HEK293 (cell line): ENCODE measurements at regions not wholly inside any gene's neighbourhood (a gene's known extent, or its start where the extent isn't known, plus 50 kb on each side); places are given as distances from the start of the nearest gene placed in this dataset.
"Not testable (repeated sequence)": the region's sequence is repeated elsewhere in the genome, so short reads cannot be mapped to it uniquely, and the experiment has no call there.

Experiments
- CTCF ChIA-PET: fragments of 350-600 bp; formaldehyde crosslinking; extraction: SDS; loops from one replicate; lab custom pipeline; 2021; ENCODE audit warnings: antibody characterized with exemption; lab: Yijun Ruan, JAX
- POLR2A ChIA-PET: fragments of 300-600 bp; formaldehyde crosslinking; extraction: SDS; loops from one replicate; lab custom pipeline; 2020; ENCODE audit warnings: antibody characterized with exemption, inconsistent platforms; lab: Yijun Ruan, JAX
- H3K27ac ChIP-seq: fragments of 200-500 bp; sonication (Bioruptor generic); 2 replicates; pipeline ENCODE4 v1.5.1; 2014; ENCODE audit warnings: low read depth, low read length, control low read depth, inconsistent platforms; ENCODE audit errors: extremely low read depth
- H3K36me3 ChIP-seq, 2 experiments: fragments of 200-500 bp in 1 of 2; sonication (Bioruptor generic) in 1 of 2; 1 replicate in 1 of 2; 2 replicates in 1 of 2; pipeline ENCODE4 v1.5.1; 2014 to 2017; ENCODE audit warnings: inconsistent platforms in 2 of 2, low read length in 2 of 2; ENCODE audit not compliant: control insufficient read depth in 2 of 2, insufficient read depth in 1 of 2
- H3K4me1 ChIP-seq: fragments of 200-500 bp; sonication (Bioruptor generic); 2 replicates; pipeline ENCODE4 v1.5.1; 2014; ENCODE audit warnings: mild to moderate bottlenecking, low read length, inconsistent platforms; ENCODE audit not compliant: control insufficient read depth, insufficient read depth
- H3K4me3 ChIP-seq: 2 replicates; pipeline ENCODE4 v1.5.1; 2011; ENCODE audit warnings: low read depth, mild to moderate bottlenecking, control low read depth, low read length, moderate library complexity
- H3K9me3 ChIP-seq: fragments of 200-500 bp; sonication (Bioruptor generic); 2 replicates; pipeline ENCODE4 v1.5.1; 2014; ENCODE audit warnings: low read depth, low read length, inconsistent platforms; ENCODE audit not compliant: control insufficient read depth, insufficient read depth
- GLI2 ChIP-seq: fragments of 450-650 bp; formaldehyde crosslinking; IDR thresholded peaks from 2 replicates; pipeline ENCODE4; 2017; ENCODE audit warnings: missing biosample characterization, missing genetic modification characterization, low read depth, borderline replicate concordance
- RBAK ChIP-seq: fragments of 450-650 bp; formaldehyde crosslinking; IDR thresholded peaks from 2 replicates; pipeline ENCODE4 v1.5.1; 2016; ENCODE audit warnings: missing biosample characterization, missing genetic modification characterization
- SALL2 ChIP-seq: fragments of 450-650 bp; formaldehyde crosslinking; IDR thresholded peaks from 2 replicates; pipeline ENCODE4 v1.5.0; 2017; ENCODE audit warnings: missing biosample characterization, mild to moderate bottlenecking, missing genetic modification characterization, borderline replicate concordance
- SP2 ChIP-seq: fragments of 450-650 bp; formaldehyde crosslinking; IDR thresholded peaks from 2 replicates; pipeline ENCODE4 v1.5.1; 2016; ENCODE audit warnings: missing biosample characterization, missing genetic modification characterization
- ZBTB17 ChIP-seq: fragments of 450-650 bp; formaldehyde crosslinking; IDR thresholded peaks from 2 replicates; pipeline ENCODE4 v1.5.1; 2016; ENCODE audit warnings: missing biosample characterization, missing genetic modification characterization
- ZBTB49 ChIP-seq: fragments of 450-650 bp; formaldehyde crosslinking; IDR thresholded peaks from 2 replicates; pipeline ENCODE4 v1.5.1; 2016; ENCODE audit warnings: missing biosample characterization, missing genetic modification characterization, low read depth
- ZFHX2 ChIP-seq: fragments of 450-650 bp; formaldehyde crosslinking; conservative IDR thresholded peaks from 2 replicates; pipeline ENCODE4 v1.5.1; 2016; ENCODE audit warnings: missing biosample characterization, missing genetic modification characterization
- ZFP69B ChIP-seq: fragments of 450-650 bp; formaldehyde crosslinking; IDR thresholded peaks from 2 replicates; pipeline ENCODE4 v1.5.1; 2016; ENCODE audit warnings: missing biosample characterization, missing genetic modification characterization
- ZNF114 ChIP-seq: fragments of 450-650 bp; formaldehyde crosslinking; IDR thresholded peaks from 2 replicates; pipeline ENCODE4 v1.5.0; 2017; ENCODE audit warnings: missing biosample characterization, missing genetic modification characterization
- ZNF140 ChIP-seq: fragments of 450-650 bp; formaldehyde crosslinking; IDR thresholded peaks from 2 replicates; pipeline ENCODE4 v1.5.1; 2016; ENCODE audit warnings: missing biosample characterization, missing genetic modification characterization
- ZNF266 ChIP-seq: fragments of 450-650 bp; formaldehyde crosslinking; IDR thresholded peaks from 2 replicates; pipeline ENCODE4 v1.5.1; 2016; ENCODE audit warnings: missing biosample characterization, missing genetic modification characterization, low read depth
- ZNF292 ChIP-seq: fragments of 450-650 bp; formaldehyde crosslinking; IDR thresholded peaks from 2 replicates; pipeline ENCODE4 v1.5.1; 2016; ENCODE audit warnings: low read depth, missing biosample characterization, missing genetic modification characterization, borderline replicate concordance
- ZNF416 ChIP-seq: fragments of 450-650 bp; formaldehyde crosslinking; IDR thresholded peaks from 2 replicates; pipeline ENCODE4 v1.5.1; 2016; ENCODE audit warnings: missing biosample characterization, missing genetic modification characterization
- ZNF544 ChIP-seq: fragments of 450-650 bp; formaldehyde crosslinking; IDR thresholded peaks from 2 replicates; pipeline ENCODE4 v1.5.0; 2017; ENCODE audit warnings: missing biosample characterization, missing genetic modification characterization
- ZNF555 ChIP-seq: fragments of 450-650 bp; formaldehyde crosslinking; conservative IDR thresholded peaks from 2 replicates; pipeline ENCODE4 v1.5.1; 2017; ENCODE audit warnings: missing biosample characterization, mild to moderate bottlenecking, missing genetic modification characterization, inconsistent platforms
- ZNF585B ChIP-seq: fragments of 450-650 bp; formaldehyde crosslinking; IDR thresholded peaks from 2 replicates; pipeline ENCODE4 v1.5.1; 2016; ENCODE audit warnings: missing biosample characterization, missing genetic modification characterization
- ZNF701 ChIP-seq: fragments of 450-650 bp; formaldehyde crosslinking; IDR thresholded peaks from 2 replicates; pipeline ENCODE4 v1.5.1; 2016; ENCODE audit warnings: missing biosample characterization, missing genetic modification characterization
- ZNF777 ChIP-seq: fragments of 450-650 bp; formaldehyde crosslinking; IDR thresholded peaks from 2 replicates; pipeline ENCODE4 v1.5.1; 2017; ENCODE audit warnings: missing biosample characterization, missing genetic modification characterization, borderline replicate concordance
- TF ChIP-seq, protein P1 (sequence below): fragments of 450-650 bp; formaldehyde crosslinking; IDR thresholded peaks from 2 replicates; pipeline ENCODE4 v1.5.1; 2016; ENCODE audit warnings: missing biosample characterization, missing genetic modification characterization

- TF ChIP-seq ZNF266, result no peak
- TF ChIP-seq ZNF555 (tag by site-specific recombination), result no peak
- no peak for TF ChIP-seq ZFP69B (tag by site-specific recombination)
These were observed 405.7 kb upstream of the ZNF804A start (continued) for GRCh38 chr2:184192649-184193048.

DNA sequence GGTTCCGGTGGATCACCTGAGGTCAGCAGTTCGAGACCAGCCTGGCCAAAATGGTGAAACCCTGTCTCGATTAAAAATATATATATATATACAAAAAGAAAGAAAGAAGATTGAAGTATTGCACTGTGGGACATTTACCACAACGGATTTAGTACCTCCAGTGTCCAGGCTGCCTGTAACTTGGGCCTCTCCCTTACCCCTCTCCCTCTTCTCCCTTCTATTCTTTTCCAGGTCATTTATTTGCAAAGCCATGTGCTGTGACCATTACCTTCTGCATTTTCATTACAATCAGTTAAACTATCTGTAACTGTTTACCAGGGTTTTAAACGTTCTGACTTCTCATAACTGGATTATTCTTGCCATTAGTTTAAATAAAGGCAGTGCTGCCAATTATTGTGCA is 400.9 kb upstream of the ZNF804A start:
- ChIA-PET CTCF (no interaction called here), POLR2A (no interaction called here)
- H3K36me3 ChIP-seq, result no peaks in the 10 kb centered on the region
- no peak overlapping the region for H3K4me3 ChIP-seq
- no peak for TF ChIP-seq ZNF585B (tag by site-specific recombination)
- no peaks in the 10 kb centered on the region for H3K9me3 ChIP-seq
- H3K4me1 ChIP-seq, result no peaks in the 10 kb centered on the region
- H3K27ac ChIP-seq, result no peak overlapping the region

DNA sequence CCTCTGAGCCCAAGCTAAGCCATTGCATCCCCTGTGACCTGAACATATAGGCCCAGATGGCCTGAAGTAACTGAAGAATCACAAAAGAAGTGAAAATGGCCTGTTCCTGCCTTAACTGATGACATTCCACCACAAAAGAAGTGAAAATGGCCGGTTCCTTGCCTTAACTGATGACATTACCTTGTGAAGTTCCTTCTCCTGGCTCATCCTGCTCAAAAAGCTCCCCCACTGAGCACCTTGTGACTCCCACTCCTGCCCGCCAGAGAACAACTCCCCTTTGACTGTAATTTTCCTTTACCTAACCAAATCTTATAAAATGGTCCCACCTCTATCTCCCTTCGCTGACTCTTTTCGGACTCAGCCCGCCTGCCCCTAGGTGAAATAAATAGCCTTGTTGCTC is 399.5 kb upstream of the ZNF804A start:
- POLR2A ChIA-PET, H3K4me3 ChIP-seq, CTCF ChIA-PET, H3K36me3 ChIP-seq, H3K27ac ChIP-seq, H3K4me1 ChIP-seq, H3K9me3 ChIP-seq: not testable (repeated sequence)

- CTCF ChIA-PET, result no interaction called here
- TF ChIP-seq SP2 (tag by site-specific recombination) (no peak), SALL2 (tag by site-specific recombination) (no peak), ZNF140 (tag by site-specific recombination) (no peak), ZNF777 (tag by site-specific recombination) (no peak), ZFHX2 (tag by site-specific recombination) (no peak), ZNF114 (tag by site-specific recombination) (no peak), ZBTB49 (tag by site-specific recombination) (no peak), GLI2 (tag by site-specific recombination) (no peak), ZNF292 (tag by site-specific recombination) (no peak), RBAK (tag by site-specific recombination) (no peak), ZNF416 (tag by site-specific recombination) (no peak), ZNF701 (tag by site-specific recombination) (no peak), ZNF544 (tag by site-specific recombination) (no peak), ZBTB17 (tag by site-specific recombination) (no peak)
- TF ChIP-seq, protein P1, sequence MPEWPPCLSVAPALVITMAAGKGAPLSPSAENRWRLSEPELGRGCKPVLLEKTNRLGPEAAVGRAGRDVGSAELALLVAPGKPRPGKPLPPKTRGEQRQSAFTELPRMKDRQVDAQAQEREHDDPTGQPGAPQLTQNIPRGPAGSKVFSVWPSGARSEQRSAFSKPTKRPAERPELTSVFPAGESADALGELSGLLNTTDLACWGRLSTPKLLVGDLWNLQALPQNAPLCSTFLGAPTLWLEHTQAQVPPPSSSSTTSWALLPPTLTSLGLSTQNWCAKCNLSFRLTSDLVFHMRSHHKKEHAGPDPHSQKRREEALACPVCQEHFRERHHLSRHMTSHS, result no peak
- TF ChIP-seq, all 188 proteins: peak for 0
- Histone ChIP-seq H3K36me3 (no peaks in the 10 kb centered on the region), H3K4me3 (no peak overlapping the region), H3K9me3 (no peaks in the 10 kb centered on the region), H3K27ac (no peak overlapping the region), H3K4me1 (no peaks in the 10 kb centered on the region)
- POLR2A ChIA-PET, result no interaction called here
These were observed 399.1 kb upstream of the ZNF804A start for GRCh38 chr2:184199274-184199673.
